ENCODE measurements at regions not wholly inside any gene's neighbourhood (a gene's known extent, or its start where the extent isn't known, plus 50 kb on each side); places are given as distances from the start of the nearest gene placed in this dataset.
"Not testable (repeated sequence)": the region's sequence is repeated elsewhere in the genome, so short reads cannot be mapped to it uniquely, and the experiment has no call there.

DNA sequence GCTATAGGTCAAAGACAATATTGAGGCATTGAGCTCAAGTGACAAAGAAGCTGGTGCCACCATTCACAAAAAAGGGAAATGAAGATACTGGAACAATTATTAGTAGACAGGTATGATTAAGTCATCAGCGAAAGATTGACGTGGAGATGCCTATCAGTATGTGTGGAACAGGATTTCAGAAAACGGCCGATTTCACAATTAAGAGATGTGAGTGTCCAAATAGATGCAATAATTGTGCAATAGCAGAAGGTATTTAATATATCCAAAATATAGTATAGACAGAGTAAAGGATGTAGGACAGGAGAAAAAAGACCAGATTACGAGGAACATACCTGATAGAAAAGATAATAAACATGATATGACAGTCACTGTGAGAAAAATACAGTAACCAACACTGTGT is 433.1 kb downstream of the C12orf50 start:
- intact Hi-C loops (cut with DNase I) = no loop called here
- H3K27ac ChIP-seq = no peak overlapping the region
- DNase-seq = no peak
- H3K27me3 ChIP-seq = no peaks in the 10 kb centered on the region
- H3K36me3 ChIP-seq (replicated peaks in 1 of 2) = no peaks in the 10 kb centered on the region
- 82 to 87% (median 86%) methylated on average over 5 of the region's 5 CpGs for WGBS, 4 donors
- no peaks in the 10 kb centered on the region for H3K9me3 ChIP-seq (replicated peaks in 1 of 3)
- no peaks in the 10 kb centered on the region for H3K4me1 ChIP-seq (replicated peaks in 1 of 2)
- TF ChIP-seq, protein P1, sequence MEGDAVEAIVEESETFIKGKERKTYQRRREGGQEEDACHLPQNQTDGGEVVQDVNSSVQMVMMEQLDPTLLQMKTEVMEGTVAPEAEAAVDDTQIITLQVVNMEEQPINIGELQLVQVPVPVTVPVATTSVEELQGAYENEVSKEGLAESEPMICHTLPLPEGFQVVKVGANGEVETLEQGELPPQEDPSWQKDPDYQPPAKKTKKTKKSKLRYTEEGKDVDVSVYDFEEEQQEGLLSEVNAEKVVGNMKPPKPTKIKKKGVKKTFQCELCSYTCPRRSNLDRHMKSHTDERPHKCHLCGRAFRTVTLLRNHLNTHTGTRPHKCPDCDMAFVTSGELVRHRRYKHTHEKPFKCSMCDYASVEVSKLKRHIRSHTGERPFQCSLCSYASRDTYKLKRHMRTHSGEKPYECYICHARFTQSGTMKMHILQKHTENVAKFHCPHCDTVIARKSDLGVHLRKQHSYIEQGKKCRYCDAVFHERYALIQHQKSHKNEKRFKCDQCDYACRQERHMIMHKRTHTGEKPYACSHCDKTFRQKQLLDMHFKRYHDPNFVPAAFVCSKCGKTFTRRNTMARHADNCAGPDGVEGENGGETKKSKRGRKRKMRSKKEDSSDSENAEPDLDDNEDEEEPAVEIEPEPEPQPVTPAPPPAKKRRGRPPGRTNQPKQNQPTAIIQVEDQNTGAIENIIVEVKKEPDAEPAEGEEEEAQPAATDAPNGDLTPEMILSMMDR (IDR thresholded peaks at IDR 0.05) = no peak
- no peak for TF ChIP-seq POLR2A (IDR thresholded peaks at IDR 0.05)
- H3K4me3 ChIP-seq = no peak overlapping the region

DNA sequence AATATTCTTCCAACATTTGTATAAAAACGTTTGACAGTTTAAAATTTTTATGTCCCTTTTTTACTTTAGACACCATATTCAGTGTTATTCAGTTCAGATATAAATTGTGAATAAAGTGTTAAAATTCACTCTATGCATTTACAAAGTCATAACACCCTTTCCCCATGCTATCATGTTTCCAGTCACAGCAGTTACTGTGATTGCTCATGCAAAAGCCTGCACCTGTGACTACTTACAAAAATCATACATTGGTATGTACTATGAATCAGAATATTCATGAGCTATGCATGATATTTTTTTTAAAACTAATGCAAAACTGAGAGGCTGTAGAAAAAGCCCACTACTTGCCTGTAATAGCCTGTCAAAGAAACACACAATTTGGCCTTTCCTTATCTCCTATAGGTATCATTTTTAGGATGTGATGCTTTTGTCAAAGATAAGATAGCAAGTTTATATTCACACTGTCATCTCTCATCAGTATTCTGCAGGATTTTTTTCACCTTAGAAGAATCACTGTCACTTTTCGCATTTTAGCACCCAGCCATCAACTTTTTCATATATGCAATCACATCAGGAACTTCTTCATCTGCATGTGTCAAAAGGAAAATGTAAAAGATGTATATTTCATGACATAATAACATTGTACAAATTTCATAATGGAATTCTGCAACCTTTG is 443.2 kb downstream of the C12orf50 start:
- Histone ChIP-seq H3K4me3 (no peak overlapping the region), H3K36me3 (replicated peaks in 1 of 2) (no peaks in the 10 kb centered on the region), H3K4me1 (replicated peaks in 1 of 2) (no peaks in the 10 kb centered on the region), H3K9me3 (replicated peaks in 1 of 3) (no peaks in the 10 kb centered on the region), H3K27ac (no peak overlapping the region), H3K27me3 (no peaks in the 10 kb centered on the region)
- intact Hi-C loops (cut with DNase I) = no loop called here
- 50 to 56% (median 52%) methylated on average over 2 of the region's 2 CpGs for WGBS, 4 donors
- no peak for TF ChIP-seq POLR2A (IDR thresholded peaks at IDR 0.05)
- TF ChIP-seq, protein P1 (IDR thresholded peaks at IDR 0.05) = no peak
- DNase-seq = no peak

DNA sequence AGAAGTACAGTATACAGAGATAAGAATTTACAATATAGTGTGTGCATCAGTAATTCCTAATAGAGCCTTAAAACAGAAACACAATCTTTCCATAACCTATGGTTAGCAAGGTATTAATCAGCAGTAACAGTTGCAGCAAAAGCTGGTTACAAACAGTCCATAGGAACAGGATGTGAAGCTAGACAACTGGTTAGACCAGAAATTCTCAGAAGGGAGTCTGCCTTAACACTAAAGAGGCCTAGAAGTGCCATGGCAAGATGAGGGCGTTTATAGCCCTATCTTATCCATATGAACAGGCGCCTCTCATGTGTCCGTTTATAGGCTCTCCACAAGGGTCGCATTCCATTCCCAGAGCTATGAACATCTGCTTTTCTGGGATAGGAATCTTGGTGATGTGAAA is 450.1 kb downstream of the C12orf50 start:
- DNase-seq; H3K9me3 ChIP-seq (replicated peaks in 1 of 3); H3K27ac ChIP-seq; intact Hi-C loops (cut with DNase I); H3K4me3 ChIP-seq; H3K27me3 ChIP-seq; H3K36me3 ChIP-seq (replicated peaks in 1 of 2); H3K4me1 ChIP-seq (replicated peaks in 1 of 2): not testable (repeated sequence)
- WGBS, 4 donors = 77 to 90% (median 89%) methylated on average over 4 of the region's 4 CpGs

DNA sequence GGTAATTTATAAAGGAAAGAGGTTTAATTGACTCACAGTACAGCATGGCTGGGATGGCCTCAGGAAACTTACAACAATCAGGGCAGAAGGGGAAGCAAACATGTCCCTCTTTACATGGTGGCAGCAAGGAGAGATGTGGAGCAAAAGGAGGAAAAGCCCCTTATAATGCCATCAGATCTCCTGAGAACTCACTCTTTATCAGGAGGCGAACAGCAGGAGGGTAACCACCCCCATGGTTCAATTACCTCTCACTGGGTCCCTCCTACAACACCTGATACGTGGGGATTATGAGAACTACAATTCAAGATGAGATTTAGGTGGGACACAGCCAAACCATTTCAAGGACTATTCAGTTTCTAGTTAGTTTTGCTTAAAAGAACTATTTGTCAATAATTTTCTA is 453.3 kb downstream of the C12orf50 start:
- DNase-seq = no peak
- H3K4me3 ChIP-seq = no peak overlapping the region
- no peaks in the 10 kb centered on the region for H3K9me3 ChIP-seq (replicated peaks in 1 of 3)
- 54 to 63% (median 61%) methylated on average over 2 of the region's 2 CpGs for WGBS, 4 donors
- intact Hi-C loops (cut with DNase I) = no loop called here
- H3K4me1 ChIP-seq (replicated peaks in 1 of 2) = no peaks in the 10 kb centered on the region
- TF ChIP-seq, protein P1 (IDR thresholded peaks at IDR 0.05) = no peak
- TF ChIP-seq POLR2A (IDR thresholded peaks at IDR 0.05) = no peak
- no peak overlapping the region for H3K27ac ChIP-seq
- no peaks in the 10 kb centered on the region for H3K36me3 ChIP-seq (replicated peaks in 1 of 2)
- no peaks in the 10 kb centered on the region for H3K27me3 ChIP-seq

DNA sequence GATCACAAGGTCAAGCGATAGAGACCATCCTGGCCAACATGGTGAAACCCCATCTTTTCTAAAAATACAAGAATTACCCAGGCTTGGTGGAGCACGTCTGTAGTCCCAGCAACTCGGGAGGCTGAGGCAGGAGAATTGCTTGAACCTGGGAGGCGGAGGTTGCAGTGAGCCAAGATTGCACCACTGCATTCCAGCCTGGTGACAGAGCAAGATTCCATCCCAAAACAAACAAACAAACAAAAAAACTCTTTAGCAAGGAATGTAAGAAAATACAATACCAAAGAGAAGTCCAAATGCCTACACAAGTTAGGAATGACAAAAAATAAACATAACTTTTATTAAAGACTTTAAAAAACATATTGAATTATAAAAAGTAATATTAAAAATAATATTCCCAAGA is 462.3 kb downstream of the C12orf50 start:
- WGBS, 4 donors = 74 to 85% (median 81%) methylated on average over 4 of the region's 4 CpGs
- H3K36me3 ChIP-seq (replicated peaks in 1 of 2); DNase-seq; H3K9me3 ChIP-seq (replicated peaks in 1 of 3); H3K27me3 ChIP-seq; H3K27ac ChIP-seq; H3K4me1 ChIP-seq (replicated peaks in 1 of 2); intact Hi-C loops (cut with DNase I); H3K4me3 ChIP-seq: not testable (repeated sequence)
